GM10266 (cell line): ENCODE measurements at regions not wholly inside any gene's neighbourhood (a gene's known extent, or its start where the extent isn't known, plus 50 kb on each side); places are given as distances from the start of the nearest gene placed in this dataset.
"Not testable (repeated sequence)": the region's sequence is repeated elsewhere in the genome, so short reads cannot be mapped to it uniquely, and the experiment has no call there.

Experiments
- DNase-seq: peaks from one replicate; pipeline ENCODE4 v3.0.0; 2012; ENCODE audit errors: extremely low spot score
- TF ChIP-seq, protein P1 (sequence below): IDR thresholded peaks from 2 replicates; pipeline ENCODE4 v1.5.1; 2012; ENCODE audit warnings: mild to moderate bottlenecking, low read depth; ENCODE audit not compliant: control insufficient read depth, insufficient read depth; ENCODE audit errors: missing control alignments

DNA sequence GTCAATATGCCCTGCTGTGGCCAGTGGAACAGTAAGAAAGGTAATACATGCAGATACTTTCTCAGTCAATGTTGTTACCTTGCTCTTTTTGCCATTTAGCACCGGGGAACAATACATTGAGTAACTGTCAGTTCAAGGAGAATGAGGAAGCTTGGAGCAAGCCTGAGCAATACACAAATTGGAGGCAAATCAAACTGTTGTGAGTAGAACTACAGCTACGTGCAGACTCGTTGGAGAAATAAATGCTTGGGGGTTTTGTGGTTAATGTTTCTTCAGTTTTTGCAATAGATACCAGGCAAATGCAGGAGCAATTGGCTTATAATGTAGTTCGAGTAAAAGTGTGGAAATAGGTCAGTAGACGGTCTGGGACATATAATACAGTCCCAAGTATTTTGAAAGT lies 587.3 kb upstream of the ROBO1 start:
- DNase-seq: no peak
- TF ChIP-seq, protein P1, sequence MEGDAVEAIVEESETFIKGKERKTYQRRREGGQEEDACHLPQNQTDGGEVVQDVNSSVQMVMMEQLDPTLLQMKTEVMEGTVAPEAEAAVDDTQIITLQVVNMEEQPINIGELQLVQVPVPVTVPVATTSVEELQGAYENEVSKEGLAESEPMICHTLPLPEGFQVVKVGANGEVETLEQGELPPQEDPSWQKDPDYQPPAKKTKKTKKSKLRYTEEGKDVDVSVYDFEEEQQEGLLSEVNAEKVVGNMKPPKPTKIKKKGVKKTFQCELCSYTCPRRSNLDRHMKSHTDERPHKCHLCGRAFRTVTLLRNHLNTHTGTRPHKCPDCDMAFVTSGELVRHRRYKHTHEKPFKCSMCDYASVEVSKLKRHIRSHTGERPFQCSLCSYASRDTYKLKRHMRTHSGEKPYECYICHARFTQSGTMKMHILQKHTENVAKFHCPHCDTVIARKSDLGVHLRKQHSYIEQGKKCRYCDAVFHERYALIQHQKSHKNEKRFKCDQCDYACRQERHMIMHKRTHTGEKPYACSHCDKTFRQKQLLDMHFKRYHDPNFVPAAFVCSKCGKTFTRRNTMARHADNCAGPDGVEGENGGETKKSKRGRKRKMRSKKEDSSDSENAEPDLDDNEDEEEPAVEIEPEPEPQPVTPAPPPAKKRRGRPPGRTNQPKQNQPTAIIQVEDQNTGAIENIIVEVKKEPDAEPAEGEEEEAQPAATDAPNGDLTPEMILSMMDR: no peak

DNA sequence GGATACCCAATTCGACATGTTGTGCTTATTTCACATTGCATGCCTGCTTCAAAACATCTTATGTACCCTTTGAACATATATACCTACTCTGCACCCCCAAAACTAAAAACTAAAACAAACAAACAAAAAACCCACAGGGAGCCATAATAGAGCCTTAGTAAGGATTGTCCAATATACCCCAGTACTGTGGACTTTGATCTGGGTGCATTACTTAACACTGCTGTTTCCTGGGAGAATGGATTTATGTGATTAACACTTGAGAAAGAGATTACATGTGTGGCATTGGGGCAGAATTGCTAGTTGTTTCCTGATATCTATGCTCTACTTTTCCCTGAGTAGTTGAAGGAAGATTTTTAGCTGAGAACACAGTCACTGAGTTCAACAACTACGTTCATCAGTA lies 583.4 kb upstream of the ROBO1 start:
- TF ChIP-seq, protein P1: no peak
- no peak for DNase-seq

DNA sequence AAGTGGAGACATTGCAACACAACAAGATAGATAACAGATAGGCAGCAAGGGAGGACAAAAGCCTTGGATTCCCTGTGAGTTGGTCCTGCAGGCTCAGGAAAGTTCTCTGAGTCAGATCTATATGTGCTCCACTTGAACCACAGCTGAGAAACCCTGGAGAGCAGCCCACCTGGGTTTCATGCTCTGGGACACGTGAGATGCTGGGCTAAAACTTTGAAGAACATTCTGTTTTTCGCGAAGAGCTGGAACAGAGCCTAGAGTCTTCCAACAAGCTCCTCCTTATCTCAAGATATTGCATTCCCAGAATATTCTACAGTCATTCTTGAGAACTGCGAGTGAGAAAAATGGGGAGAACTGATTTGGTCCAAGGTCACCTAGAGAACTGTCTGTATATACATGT lies 583.0 kb upstream of the ROBO1 start:
- no peak for DNase-seq

DNA sequence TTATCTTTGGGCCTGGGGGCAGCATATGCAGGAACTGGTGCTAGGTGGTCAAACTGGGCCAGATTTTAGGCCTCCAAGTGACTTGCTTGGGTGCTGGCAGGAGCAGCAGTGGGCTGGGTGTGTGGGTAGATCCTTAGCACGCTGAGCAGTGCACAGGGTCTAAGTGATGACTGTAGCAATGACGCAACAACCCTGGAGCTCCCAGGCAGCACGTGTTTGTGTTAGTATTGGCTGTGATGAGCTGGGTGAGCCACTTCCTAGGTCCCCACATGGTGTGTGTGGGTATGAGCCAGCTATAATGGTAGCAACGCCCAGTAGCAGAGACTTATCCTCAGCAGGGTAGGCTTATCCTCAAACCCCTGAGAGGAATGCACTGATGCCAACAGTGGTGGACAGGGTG lies 570.6 kb upstream of the ROBO1 start:
- TF ChIP-seq, protein P1: no peak
- DNase-seq: no peak

More for the DNA sequence above, 583.0 kb upstream of the ROBO1 start:
- TF ChIP-seq, protein P1: no peak

DNA sequence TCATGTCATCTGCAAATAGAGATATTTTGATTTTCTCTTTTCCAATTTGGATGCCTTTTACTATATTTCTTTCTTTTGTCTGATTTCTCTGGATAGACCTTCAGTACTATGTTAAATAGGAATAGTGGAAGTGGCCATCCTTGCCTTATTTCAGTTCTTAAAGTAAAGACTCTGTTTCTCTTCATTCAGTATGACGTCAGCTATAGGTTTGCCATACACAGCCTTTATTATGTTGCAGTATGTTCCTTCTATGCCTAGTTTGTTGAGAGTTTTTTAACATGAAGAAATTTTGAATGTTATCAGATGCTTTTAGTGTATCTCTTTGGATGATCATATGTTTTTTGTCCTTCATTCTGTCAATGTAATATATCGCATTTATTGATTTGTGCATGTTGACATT lies 566.7 kb upstream of the ROBO1 start:
- DNase-seq: no peak
- TF ChIP-seq, protein P1: no peak

DNA sequence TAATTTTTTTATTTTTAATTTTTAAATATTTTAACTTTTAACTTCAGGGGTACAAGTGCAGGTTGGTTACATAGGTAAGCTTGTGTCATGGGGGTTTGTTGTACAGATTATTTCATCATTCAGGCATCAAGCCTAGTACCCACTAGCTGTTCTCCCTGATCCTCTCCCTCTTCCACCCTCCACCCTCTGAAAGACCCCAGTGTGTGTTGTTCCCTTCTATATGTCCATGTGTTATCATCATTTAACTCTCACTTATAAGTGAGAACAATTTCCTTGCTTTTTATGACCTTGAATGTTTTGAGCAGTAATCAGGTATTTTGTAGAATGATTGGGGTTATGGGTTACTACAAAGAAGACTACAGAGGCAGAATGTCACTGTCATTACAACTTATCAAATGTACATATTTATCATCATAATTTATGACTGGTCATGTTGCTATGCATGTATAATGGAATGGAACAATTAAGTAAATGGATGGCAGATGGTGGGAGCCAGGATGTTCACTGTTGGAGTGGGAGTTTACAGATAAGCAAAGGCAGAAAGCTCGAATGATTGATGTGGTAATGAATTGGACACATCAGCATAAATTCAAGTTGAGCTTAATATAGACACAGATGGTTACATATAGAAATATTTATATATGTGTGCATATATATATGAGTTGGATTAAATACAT lies 563.8 kb upstream of the ROBO1 start:
- TF ChIP-seq, protein P1: no peak
- no peak for DNase-seq

DNA sequence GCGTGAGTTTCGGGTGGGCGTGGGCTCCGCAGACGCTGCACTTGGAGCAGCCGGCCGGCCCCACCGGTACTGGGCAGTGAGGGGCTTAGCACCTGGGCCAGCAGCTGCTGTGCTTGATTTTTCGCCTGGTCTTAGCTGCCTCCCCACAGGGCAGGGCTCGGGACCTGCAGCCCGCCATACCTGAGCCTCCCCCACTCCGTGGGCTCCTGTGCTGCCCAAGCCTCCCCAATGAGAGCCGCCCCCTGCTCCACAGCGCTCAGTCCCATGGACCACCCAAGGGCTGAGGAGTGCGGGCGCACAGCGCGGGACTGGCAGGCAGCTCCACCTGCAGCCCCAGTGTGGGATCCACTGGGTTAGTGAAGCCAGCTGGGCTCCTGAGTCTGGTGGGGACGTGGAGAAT lies 546.7 kb upstream of the ROBO1 start:
- not testable (repeated sequence) for DNase-seq

DNA sequence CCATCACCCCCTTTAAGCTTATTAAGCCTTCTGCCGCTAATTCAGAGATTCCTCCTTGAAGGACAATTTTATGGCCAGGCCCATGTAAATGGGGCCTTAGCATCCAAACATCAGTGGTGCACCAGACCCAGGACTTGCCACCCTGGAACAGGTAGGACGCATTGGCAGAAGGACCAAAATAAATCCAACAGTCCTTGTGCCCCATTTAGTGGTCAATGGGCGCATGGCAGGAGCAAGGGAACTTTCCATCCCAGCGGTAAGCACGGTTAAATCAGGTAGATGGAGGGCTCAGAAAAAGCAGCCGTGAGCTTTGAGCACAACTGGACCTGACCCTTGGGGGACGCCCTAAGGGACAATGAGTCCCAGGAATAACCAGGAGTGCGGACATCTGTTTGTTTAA lies 540.8 kb upstream of the ROBO1 start:
- TF ChIP-seq, protein P1: no peak
- DNase-seq: no peak
